Right lobe of liver (tissue), 4 donors: ENCODE measurements at regions not wholly inside any gene's neighbourhood (a gene's known extent, or its start where the extent isn't known, plus 50 kb on each side); places are given as distances from the start of the nearest gene placed in this dataset.

ENCODE experiments used
- POLR2A ChIP-seq: fragments of 450-650 bp; IDR thresholded peaks from one replicate; pipeline ENCODE4 v1.6.1; 2017; ENCODE audit warnings: antibody characterized with exemption, mild to moderate bottlenecking
- TF ChIP-seq, protein P1 (sequence below), 4 donors: fragments of 200-600 bp in 3 of 4; fragments of 450-650 bp in 1 of 4; IDR thresholded peaks; one replicate each; pipeline versions ENCODE4 v1.5.1 to v1.8.0; 2016 to 2022; ENCODE audit warnings: antibody characterized with exemption in 4 of 4, mild to moderate bottlenecking in 2 of 4
- donor health status: DM: no; HTN: no; CAD: no.
- donor health status: DM: no; HTN: no; CAD: no.
- donor health status: DM: no; HTN: yes; CAD: no.

DNA sequence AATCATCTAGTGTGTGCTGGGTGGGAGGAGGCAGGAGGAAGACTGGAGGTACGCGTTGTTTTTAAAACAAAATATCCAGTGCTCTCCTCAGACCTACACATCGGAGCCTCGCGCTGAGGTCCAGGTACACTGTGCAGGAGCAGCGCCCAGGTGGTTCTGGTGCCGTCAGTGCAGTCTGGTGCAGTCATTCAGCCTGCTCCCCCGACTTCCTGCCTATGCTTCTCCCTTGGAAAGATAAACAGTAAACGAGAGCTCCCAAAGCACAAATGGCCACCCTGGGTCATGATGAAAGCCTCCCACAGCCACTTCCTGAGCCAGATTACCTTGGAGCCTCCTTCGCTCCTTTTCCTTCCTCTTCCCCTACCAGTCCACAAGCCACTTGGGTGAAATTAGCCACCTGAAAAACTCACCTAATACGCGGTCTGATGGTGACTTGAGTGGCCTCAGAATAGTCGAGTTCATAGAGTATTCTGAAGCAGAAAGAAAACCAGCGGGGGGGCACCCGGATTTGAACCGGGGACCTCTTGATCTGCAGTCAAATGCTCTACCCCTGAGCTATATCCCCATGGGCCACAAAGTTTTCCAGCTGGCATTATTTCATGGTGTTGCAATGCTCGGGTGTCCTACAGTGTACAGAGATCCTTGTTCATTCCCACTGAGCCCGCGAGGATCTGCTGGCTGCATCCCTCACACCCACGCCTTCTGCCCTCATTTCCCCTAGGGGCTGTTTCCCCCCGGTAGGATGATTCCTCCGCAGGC lies 82.5 kb downstream of the ZNF467 start:
- no peak for TF ChIP-seq POLR2A
- TF ChIP-seq, protein P1, sequence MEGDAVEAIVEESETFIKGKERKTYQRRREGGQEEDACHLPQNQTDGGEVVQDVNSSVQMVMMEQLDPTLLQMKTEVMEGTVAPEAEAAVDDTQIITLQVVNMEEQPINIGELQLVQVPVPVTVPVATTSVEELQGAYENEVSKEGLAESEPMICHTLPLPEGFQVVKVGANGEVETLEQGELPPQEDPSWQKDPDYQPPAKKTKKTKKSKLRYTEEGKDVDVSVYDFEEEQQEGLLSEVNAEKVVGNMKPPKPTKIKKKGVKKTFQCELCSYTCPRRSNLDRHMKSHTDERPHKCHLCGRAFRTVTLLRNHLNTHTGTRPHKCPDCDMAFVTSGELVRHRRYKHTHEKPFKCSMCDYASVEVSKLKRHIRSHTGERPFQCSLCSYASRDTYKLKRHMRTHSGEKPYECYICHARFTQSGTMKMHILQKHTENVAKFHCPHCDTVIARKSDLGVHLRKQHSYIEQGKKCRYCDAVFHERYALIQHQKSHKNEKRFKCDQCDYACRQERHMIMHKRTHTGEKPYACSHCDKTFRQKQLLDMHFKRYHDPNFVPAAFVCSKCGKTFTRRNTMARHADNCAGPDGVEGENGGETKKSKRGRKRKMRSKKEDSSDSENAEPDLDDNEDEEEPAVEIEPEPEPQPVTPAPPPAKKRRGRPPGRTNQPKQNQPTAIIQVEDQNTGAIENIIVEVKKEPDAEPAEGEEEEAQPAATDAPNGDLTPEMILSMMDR (IDR thresholded peaks at IDR 0.05) = no peak
